NCI-H2227 (cell line): ENCODE measurements at regions not wholly inside any gene's neighbourhood (a gene's known extent, or its start where the extent isn't known, plus 50 kb on each side); places are given as distances from the start of the nearest gene placed in this dataset.

Experiments
- DNase-seq: peaks from one replicate; lab custom pipeline; 2025; ENCODE audit not compliant: unreplicated experiment; lab: John Stamatoyannopoulos, UW

DNA sequence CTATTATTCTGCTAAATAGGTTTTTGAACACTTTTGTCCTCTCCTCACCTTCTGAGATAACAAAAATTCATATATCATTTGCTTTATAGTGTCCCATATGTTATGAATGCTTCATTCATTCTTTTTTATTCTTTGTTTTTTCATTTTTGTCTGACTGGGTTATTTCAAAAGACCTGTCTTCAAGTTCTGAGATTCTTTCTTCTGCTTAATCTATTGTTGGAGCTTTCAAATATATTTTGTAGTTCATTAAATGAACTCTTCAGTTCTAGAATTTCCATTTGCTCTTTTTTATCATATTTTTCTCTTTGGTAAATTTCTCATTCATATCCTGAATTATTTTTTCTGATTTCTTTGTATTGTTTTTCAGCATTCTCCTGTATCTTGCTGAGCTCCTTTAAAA is 53.1 kb upstream of the SCIN start:
- DNase-seq: no peak

DNA sequence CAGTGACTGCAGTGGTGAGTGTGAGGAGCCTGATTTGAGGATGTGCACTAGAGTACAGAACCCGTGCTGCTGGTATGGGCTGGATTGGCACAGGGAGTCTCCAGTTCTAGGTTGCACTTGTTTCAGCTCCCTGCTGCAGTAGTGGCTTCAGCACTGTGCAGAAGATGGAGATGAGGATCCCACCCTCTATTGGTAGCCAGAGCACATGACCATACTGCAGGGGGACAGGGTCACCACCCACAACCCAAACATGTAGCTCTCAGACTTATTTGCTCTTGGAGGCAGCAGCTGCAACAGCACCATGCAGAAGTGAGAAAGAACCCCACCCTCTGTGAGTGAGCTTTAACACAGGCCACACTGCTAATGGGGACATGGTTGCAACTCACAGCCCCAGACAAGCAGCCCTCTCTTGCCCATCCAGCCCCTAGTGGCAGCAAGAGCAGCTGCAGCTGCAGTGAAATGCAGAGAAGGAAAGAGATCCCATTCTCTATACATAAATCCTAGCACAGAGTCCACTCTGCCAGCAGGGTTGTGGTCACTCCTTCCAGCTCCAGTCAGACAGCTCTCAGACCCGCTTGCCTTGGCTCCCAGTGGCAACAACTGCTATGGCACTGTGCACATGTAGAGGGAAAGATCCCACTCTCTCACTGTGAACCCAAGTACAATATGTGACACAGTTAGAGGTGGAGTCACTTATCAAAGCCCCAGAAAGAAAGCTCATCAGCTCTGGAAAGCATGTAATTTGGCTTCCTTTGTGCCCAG is 51.4 kb upstream of the SCIN start:
- no peak for DNase-seq

DNA sequence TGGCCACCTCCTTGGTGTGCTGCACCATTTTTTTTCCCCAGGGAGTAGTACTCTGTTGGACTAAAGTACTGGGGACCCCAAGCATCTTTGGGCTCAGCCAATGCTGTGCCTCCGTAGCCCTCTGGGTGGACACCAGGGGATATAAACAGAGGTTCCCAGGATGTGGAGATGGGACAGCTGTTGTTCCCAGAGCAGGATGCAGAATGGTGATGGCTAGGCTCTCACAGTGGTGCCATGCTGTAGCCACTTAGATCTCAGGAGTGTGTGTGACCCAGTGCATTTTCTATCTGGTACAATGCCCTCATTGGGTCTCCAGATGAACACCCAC is 50.9 kb upstream of the SCIN start:
- no peak for DNase-seq
